Ishikawa (cell line): ENCODE measurements at regions not wholly inside any gene's neighbourhood (a gene's known extent, or its start where the extent isn't known, plus 50 kb on each side); places are given as distances from the start of the nearest gene placed in this dataset.

Experiments
- CEBPB ChIP-seq: IDR thresholded peaks from 2 replicates; pipeline ENCODE4 v1.6.1; 2012
- CREB1 ChIP-seq: IDR thresholded peaks from 2 replicates; pipeline ENCODE4 v1.6.1; 2012; ENCODE audit warnings: low read depth
- EGR1 ChIP-seq: IDR thresholded peaks from 2 replicates; pipeline ENCODE4 v1.6.1; 2012
- EP300 ChIP-seq: IDR thresholded peaks from 2 replicates; pipeline ENCODE4 v1.6.1; 2012; ENCODE audit warnings: borderline replicate concordance
- FOXM1 ChIP-seq: IDR thresholded peaks from 2 replicates; pipeline ENCODE4 v1.6.1; 2012; ENCODE audit warnings: low read depth, borderline replicate concordance
- NFIC ChIP-seq: IDR thresholded peaks from 2 replicates; pipeline ENCODE4 v1.6.1; 2012
- RAD21 ChIP-seq: IDR thresholded peaks from 2 replicates; pipeline ENCODE4 v1.6.1; 2012; ENCODE audit warnings: low read depth
- TAF1 ChIP-seq: IDR thresholded peaks from 2 replicates; pipeline ENCODE4 v1.6.1; 2012; ENCODE audit warnings: low read depth, mild to moderate bottlenecking
- TCF12 ChIP-seq: IDR thresholded peaks from 2 replicates; pipeline ENCODE4 v1.6.1; 2012; ENCODE audit warnings: low read depth
- TEAD4 ChIP-seq: IDR thresholded peaks from 2 replicates; pipeline ENCODE4 v1.6.1; 2012
- USF1 ChIP-seq: IDR thresholded peaks from 2 replicates; pipeline ENCODE4 v1.6.1; 2012
- YY1 ChIP-seq: IDR thresholded peaks from 2 replicates; pipeline ENCODE4 v1.6.1; 2012; ENCODE audit warnings: low read depth
- ZBTB7A ChIP-seq: IDR thresholded peaks from 2 replicates; pipeline ENCODE4 v1.6.1; 2012; ENCODE audit warnings: low read depth
- TF ChIP-seq, protein P1 (sequence below): IDR thresholded peaks from 2 replicates; pipeline ENCODE4 v1.6.1; 2012; ENCODE audit warnings: low read depth, mild to moderate bottlenecking
- TF ChIP-seq, protein P2 (sequence below): IDR thresholded peaks from 2 replicates; pipeline ENCODE4 v1.6.1; 2012

DNA sequence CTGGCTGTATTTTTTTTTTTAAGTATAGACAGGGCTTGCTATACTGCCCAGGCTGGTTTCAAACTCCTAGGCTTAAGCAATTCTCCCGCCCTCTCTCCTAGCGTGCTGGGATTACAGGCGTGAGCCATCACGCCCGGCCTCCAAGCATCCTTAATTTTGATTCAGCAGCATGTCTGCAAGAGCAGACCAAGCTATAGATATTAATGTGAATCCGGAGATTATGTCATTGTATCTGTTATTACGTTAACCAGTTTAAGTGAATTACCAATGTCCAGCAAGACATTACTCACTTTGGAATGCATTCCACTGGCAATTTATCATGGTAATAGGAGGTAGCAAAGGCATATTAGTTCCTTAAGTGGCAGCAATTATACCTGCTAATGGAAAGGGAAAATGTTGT, 179.7 kb downstream of the CHRM3 start:
- TF ChIP-seq CEBPB (no peak), RAD21 (no peak), ZBTB7A (no peak)
- TF ChIP-seq, protein P1, sequence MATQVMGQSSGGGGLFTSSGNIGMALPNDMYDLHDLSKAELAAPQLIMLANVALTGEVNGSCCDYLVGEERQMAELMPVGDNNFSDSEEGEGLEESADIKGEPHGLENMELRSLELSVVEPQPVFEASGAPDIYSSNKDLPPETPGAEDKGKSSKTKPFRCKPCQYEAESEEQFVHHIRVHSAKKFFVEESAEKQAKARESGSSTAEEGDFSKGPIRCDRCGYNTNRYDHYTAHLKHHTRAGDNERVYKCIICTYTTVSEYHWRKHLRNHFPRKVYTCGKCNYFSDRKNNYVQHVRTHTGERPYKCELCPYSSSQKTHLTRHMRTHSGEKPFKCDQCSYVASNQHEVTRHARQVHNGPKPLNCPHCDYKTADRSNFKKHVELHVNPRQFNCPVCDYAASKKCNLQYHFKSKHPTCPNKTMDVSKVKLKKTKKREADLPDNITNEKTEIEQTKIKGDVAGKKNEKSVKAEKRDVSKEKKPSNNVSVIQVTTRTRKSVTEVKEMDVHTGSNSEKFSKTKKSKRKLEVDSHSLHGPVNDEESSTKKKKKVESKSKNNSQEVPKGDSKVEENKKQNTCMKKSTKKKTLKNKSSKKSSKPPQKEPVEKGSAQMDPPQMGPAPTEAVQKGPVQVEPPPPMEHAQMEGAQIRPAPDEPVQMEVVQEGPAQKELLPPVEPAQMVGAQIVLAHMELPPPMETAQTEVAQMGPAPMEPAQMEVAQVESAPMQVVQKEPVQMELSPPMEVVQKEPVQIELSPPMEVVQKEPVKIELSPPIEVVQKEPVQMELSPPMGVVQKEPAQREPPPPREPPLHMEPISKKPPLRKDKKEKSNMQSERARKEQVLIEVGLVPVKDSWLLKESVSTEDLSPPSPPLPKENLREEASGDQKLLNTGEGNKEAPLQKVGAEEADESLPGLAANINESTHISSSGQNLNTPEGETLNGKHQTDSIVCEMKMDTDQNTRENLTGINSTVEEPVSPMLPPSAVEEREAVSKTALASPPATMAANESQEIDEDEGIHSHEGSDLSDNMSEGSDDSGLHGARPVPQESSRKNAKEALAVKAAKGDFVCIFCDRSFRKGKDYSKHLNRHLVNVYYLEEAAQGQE = no peak

- TF ChIP-seq EP300 (no peak), ZBTB7A (no peak)
- TF ChIP-seq, protein P2, sequence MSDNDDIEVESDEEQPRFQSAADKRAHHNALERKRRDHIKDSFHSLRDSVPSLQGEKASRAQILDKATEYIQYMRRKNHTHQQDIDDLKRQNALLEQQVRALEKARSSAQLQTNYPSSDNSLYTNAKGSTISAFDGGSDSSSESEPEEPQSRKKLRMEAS = no peak
Observed at GRCh38 chr1:239570878-239571277, 184.5 kb downstream of the CHRM3 start.

DNA sequence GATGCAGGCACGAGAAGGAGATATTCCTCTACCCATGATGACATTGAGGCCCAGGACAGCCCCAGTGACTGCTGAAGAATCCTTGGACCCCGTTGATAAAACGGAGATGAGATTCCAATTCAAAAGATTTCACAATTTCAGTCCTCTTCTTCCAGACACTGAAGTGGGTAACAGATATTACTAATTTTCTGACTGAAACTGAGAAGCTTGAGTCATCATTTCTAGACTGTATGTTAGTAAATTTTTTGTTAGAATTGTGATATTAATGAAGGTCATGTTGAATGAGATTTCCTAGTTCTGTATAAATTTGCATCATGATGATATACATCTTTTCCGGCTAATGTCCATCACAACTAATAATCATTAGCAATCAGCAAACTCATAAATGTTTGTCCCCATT, 185.8 kb downstream of the CHRM3 start:
- TF ChIP-seq TCF12 = no peak
- TF ChIP-seq EP300 = no peak
- TF ChIP-seq, protein P1 = no peak
- TF ChIP-seq ZBTB7A = no peak
- no peak for TF ChIP-seq CREB1
- no peak for TF ChIP-seq USF1
- TF ChIP-seq YY1 = no peak
- no peak for TF ChIP-seq EGR1
- TF ChIP-seq RAD21 = no peak
- no peak for TF ChIP-seq TEAD4
- TF ChIP-seq TAF1 = no peak
- TF ChIP-seq, protein P2 = no peak
- TF ChIP-seq CEBPB = no peak
- no peak for TF ChIP-seq FOXM1
- no peak for TF ChIP-seq NFIC

- no peak for TF ChIP-seq FOXM1
Observed at GRCh38 chr1:239574112-239574511, 187.7 kb downstream of the CHRM3 start.

GRCh38 chr1:239575113-239575512, 188.7 kb downstream of the CHRM3 start:
- TF ChIP-seq EGR1 = no peak
- TF ChIP-seq USF1 = no peak
- TF ChIP-seq CREB1 = no peak
- TF ChIP-seq, protein P2 = no peak
- TF ChIP-seq NFIC = no peak
- no peak for TF ChIP-seq CEBPB
- TF ChIP-seq TAF1 = no peak
- TF ChIP-seq EP300 = no peak
- TF ChIP-seq FOXM1 = no peak
- TF ChIP-seq RAD21 = no peak

DNA sequence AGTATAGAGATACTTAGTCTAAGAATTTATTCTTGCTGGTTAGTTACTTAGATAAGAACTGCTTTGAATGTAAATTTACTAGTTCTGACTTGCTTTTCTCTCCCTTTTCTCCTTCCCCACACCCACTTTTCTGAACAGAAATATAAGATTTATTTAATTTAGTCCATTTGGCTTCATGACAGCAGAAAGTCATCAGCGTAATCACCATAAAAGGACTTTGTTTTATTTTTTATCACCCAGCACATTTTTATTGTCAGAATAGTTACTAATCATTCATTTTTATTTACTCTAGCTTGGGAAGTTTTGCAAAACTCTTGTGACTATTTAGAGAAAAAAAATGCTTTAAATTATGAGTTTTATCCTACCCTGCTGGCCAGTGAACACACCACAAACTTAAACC, 197.2 kb downstream of the CHRM3 start:
- no peak for TF ChIP-seq EP300
- TF ChIP-seq, protein P1 = no peak
- no peak for TF ChIP-seq NFIC
- no peak for TF ChIP-seq TAF1
- no peak for TF ChIP-seq ZBTB7A
- no peak for TF ChIP-seq TEAD4
- no peak for TF ChIP-seq CEBPB
- TF ChIP-seq RAD21 = no peak
- TF ChIP-seq, protein P2 = no peak
- no peak for TF ChIP-seq USF1
- TF ChIP-seq CREB1 = no peak
- no peak for TF ChIP-seq YY1
